HG03196 (cell line): ENCODE measurements at regions not wholly inside any gene's neighbourhood (a gene's known extent, or its start where the extent isn't known, plus 50 kb on each side); places are given as distances from the start of the nearest gene placed in this dataset.
A peak's percentile ranks its signal among the peaks of the same experiment; 100 is the strongest.
"Not testable (repeated sequence)": the region's sequence is repeated elsewhere in the genome, so short reads cannot be mapped to it uniquely, and the experiment has no call there.

Source experiments
- ATAC-seq: cut with Tn5 transposase; IDR thresholded peaks from one replicate; pipeline ENCODE4 v1.9.1; 2021; ENCODE audit not compliant: unreplicated experiment

GRCh38 chr12:93078577-93078976, 149.5 kb upstream of the EEA1 start:
- no peak for ATAC-seq

DNA sequence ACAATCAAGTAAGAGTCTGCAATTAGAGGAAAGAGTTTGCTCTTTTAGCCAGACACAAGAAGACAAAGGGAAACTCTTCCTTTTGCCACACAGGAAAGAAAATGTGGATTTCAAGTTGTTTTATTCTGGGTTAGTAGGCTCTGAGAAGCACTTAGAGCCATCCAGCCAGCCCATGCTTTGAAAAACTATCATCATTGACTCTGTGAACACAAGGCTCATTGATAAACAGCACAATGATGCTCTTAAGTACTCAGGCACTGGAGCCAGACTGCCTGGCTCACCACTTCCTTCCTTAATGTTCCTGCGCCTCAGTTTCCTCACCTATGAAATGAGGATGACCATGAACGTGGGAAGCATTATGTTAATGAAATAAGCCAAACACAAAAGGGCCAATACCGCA, 150.2 kb upstream of the EEA1 start:
- ATAC-seq, result no peak

GRCh38 chr12:93079976-93080375, 150.9 kb upstream of the EEA1 start:
- ATAC-seq, result no peak

DNA sequence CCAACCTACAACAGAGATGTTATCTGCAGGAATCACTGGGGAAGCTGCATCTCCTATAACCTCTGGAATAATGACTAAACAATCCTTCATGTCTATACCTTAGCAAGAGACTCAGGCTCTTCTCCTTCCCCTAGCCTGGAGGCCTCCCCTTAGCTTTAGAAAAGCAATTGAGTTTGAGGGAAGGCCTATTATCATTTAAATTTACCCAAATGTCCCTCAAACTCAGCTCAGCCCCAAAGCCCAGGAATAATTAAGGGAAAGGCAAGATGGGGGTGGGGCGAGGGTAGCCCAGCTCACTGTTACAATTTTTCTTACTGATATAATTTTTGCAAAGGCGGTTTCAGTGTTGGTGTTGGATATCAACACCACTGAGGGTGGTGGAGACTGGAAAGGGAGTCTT, 151.4 kb upstream of the EEA1 start:
- ATAC-seq, result no peak

DNA sequence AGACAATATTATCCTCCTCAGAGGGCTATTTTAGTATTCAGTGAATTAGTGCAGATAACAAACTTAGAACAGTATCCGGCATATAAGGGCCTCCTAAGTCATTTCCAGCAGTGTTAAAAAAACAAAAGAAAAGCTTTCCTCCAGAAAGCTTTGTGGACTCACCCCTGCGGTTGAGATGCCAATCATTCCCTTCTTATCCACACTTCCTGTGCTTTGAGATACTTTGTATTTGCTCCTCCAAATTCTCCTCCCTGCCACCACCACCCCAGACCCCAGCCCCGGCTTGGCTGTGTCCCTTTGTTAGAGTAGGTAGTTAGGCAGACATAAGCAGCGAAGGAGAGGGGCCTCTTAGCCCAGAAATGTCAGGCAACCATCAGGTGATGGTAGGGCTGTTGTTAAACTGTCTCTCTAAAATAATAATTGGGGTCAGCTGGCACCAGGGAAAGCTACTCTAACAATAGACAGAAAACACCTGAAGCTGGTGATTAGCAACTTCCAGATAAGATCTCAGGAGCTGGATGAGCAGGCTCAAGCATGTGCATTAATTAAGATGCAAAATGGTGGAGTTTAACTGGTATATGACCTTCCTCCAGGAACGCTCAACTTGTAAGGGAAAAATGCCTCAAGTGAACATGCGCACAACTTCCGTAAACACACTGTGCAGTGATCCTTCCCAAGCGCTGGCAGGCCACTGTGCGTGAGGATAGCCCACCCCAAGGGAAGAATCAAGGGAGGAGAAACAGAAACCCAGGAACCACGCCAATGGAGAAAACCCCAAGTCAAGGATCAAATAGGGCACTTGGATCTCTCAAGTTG, 152.1 kb upstream of the EEA1 start:
- ATAC-seq, result no peak

GRCh38 chr12:93081810-93082165, 152.7 kb upstream of the EEA1 start:
- no peak for ATAC-seq

GRCh38 chr12:93085383-93086287, 156.5 kb upstream of the EEA1 start:
- ATAC-seq, result no peak

DNA sequence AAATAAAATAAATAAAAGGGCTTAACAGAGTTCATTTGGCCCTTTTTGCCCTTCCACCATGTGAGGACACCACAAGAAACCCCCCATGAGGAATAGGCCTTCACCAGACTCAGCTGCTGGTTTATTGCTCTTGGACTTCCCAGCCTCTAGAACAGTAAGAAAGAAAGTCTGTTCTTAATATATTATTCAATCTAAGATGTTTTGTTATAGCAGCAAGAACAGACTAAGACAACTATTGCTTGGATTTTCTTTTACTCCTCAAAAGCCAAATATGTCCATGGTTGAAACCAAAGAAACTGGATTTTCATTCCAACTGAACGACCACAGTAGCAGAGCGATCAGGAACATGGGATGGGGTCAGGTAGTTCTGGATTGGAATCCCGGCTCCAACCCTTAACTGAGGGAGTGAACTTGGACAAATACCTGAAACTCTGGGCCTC, 157.2 kb upstream of the EEA1 start:
- ATAC-seq, result no peak

- no peak for ATAC-seq
These were observed 158.9 kb upstream of the EEA1 start for GRCh38 chr12:93087840-93088610.

GRCh38 chr12:93089805-93090569, 160.9 kb upstream of the EEA1 start:
- ATAC-seq, result no peak

DNA sequence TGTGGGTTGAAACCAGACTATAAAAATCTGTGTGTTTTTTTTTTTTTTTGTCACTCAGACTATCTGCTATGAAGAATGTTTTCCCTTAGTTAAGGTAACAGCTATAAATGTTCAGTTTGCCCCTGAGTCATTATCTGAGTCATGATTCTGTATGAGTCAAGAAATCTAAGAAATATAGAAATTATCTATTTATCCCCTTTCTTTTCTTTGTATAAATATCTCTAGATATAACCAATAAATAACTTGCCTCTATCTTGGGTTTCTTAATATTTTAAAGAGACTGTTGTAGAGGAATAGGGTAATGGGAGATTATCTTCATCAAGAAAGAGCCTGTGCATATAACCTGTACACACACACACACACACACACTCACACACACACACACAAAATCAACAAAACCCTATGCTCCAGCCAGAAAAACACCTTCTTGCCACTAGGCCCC, 161.7 kb upstream of the EEA1 start:
- no peak for ATAC-seq

DNA sequence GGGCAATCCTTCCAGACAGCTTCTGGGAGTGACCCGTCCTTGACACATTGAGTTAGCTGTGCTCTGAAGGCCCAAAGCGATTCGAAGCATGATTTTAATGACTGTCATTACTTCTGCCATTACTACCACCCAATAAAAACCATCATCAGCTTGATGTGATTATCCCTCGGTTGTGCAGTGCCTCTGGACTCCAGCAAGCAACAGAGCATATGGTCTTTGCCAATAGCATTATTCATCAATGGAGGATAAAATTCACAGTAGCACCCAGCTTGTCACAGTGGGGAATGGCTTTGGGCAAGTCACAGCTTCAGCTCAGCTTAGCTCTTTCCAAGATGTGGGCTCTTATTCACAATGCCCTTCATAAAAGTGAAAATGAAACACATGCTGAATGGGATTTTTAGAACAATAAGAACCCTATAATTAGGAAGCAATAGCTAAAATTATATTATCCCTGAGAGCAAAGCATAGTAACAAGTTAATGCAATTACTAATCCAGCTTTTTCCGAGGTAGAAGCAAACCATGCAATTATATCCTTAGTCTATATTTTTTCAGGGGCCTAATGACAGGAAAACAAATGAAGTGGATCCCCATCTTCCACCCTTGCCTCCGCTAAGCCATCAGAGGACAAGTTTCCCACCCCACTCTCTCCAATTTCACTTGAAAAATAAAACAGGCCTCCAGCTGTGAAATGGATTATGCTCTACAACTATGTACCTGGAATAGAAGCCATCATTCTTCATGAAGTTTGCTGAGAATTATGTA, 163.0 kb upstream of the EEA1 start:
- no peak for ATAC-seq

DNA sequence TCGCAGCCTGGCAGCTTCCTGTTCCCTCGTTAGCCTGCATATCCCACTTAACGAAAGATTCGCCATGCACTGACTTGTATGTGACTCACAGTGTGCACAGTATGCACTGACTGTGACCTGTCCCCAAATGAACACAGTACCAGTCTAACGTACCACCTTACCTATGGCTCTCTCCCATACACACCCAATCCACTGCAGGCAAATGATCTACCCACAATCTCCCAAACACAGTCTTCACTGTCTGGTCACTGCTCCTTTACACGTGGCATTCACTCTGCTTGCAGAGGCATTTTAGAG, 163.5 kb upstream of the EEA1 start:
- no peak for ATAC-seq

- no peak for ATAC-seq
These were observed 164.1 kb upstream of the EEA1 start for GRCh38 chr12:93093243-93093642.

- not testable (repeated sequence) for ATAC-seq
These were observed 165.1 kb upstream of the EEA1 start for GRCh38 chr12:93094222-93094621.

DNA sequence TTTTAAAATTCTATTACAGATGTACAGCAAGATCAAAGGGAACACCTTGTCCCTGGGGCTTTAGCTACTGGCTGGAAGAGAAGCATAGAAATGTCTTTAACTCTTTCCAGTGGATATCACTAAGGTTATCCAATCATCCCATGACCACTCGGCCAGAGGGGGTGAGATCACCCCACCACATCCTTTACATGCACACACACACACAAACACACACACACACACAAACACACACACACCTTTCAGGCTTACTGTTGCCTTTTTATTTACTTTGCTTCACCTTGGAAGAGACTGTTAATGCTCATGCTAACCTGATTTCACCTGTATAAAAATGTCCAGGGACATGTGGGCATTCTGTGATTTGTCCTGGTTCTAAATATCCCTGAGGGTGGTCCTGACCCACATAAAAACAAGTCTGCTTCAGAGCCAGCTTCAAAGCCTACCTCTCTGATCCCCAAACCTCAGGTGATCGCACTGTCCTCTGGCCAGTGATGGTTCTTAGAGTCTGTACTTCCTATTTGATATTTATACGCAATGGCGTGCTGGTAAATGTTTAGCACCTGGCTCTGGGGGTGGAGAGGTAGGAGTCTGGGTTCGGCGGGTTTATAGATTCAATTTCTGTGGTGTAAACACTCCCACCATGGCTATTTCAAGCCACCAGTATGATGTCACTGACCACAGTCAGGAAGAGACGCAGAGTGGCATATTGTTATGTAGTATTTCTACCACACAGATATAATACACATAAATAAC, 166.1 kb upstream of the EEA1 start:
- peak; percentile 85 for ATAC-seq

GRCh38 chr12:93097417-93097816, 168.3 kb upstream of the EEA1 start:
- ATAC-seq, result no peak

DNA sequence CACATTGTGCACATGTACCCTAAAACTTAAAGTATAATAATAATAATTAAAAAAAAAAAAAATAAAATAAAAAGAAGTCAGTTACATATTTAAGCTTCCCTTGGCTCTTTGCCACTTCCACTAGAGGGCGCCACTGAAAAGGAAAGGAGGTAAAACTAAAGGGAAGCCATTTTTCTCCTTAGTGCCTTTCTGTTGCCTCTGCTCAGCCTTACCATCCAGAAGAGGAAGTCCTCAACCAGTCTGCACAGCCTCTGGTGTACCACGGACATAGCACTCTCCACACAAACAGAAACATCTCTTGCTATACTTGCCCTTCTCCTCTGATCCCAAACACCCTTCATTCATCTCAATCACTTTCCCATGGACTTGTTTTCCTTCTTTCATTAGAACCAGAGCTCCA, 169.0 kb upstream of the EEA1 start:
- ATAC-seq, result no peak

- no peak for ATAC-seq
These were observed 170.7 kb upstream of the EEA1 start for GRCh38 chr12:93099792-93100191.
